Kidney (tissue), 13 donors: ENCODE measurements at regions not wholly inside any gene's neighbourhood (a gene's known extent, or its start where the extent isn't known, plus 50 kb on each side); places are given as distances from the start of the nearest gene placed in this dataset.

Experiments
- DNase-seq, 5 donors: peaks; one replicate each; pipeline ENCODE4 v3.0.0-alpha.2; 2013 to 2020
- FAIRE-seq: peaks from 2 replicates; lab custom pipeline; 2012; peaks lifted over from hg19 to GRCh38; lab: Jason Lieb, UNC
- H3K27ac ChIP-seq, 2 donors: one replicate each; pipeline ENCODE4 v1.7.0; 2013; ENCODE audit warnings: low read depth in 2 of 2, low read length in 2 of 2, inconsistent platforms in 1 of 2
- H3K27me3 ChIP-seq: one replicate; pipeline ENCODE4 v1.7.1; 2013; ENCODE audit warnings: low read length, inconsistent platforms; ENCODE audit not compliant: control insufficient read depth, insufficient read depth
- H3K36me3 ChIP-seq, 3 donors: one replicate each; pipeline versions ENCODE4 v1.7.0 to v1.7.1; 2013; ENCODE audit warnings: low read length in 3 of 3, control low read depth in 1 of 3, inconsistent platforms in 1 of 3; ENCODE audit not compliant: insufficient read depth in 3 of 3, control insufficient read depth in 2 of 3
- H3K4me1 ChIP-seq, 3 donors: one replicate each; pipeline versions ENCODE4 v1.7.0 to v1.7.1; 2013; ENCODE audit warnings: low read length in 3 of 3, inconsistent platforms in 1 of 3, low read depth in 1 of 3; ENCODE audit not compliant: control insufficient read depth in 2 of 3, insufficient read depth in 2 of 3
- H3K4me3 ChIP-seq, 3 donors: one replicate each; pipeline versions ENCODE4 v1.7.0 to v1.8.1; 2013; ENCODE audit warnings: low read length in 3 of 3, control low read depth in 1 of 3, inconsistent platforms in 1 of 3
- H3K9ac ChIP-seq, 3 donors: one replicate each; pipeline versions ENCODE4 v1.7.0 to v1.7.1; 2013; ENCODE audit warnings: low read length in 3 of 3, control low read depth in 1 of 3, inconsistent platforms in 1 of 3
- H3K9me3 ChIP-seq, 3 donors: one replicate each; pipeline versions ENCODE4 v1.7.0 to v1.7.1; 2013; ENCODE audit warnings: low read length in 3 of 3, control low read depth in 1 of 3, inconsistent platforms in 1 of 3; ENCODE audit not compliant: control insufficient read depth in 2 of 3, insufficient read depth in 1 of 3
- CTCF ChIP-seq: IDR thresholded peaks from 3 replicates; pipeline ENCODE4 v1.5.1; 2012; ENCODE audit warnings: mild to moderate bottlenecking, moderate library complexity, borderline replicate concordance; ENCODE audit not compliant: insufficient read depth; ENCODE audit errors: extremely low read depth
- intact Hi-C: fragments of 100-400 bp; cut with DNase I; formaldehyde crosslinking; loops from one replicate; pipeline ENCODE4 v1.11.1; 2022
- donor health status: control.
- donor health status: control.
- donor health status: control.
- donor health status: control.
- donor health status: control.
- donor health status: DM: yes; HTN: yes; CAD: no.
- donor health status: Normal renal cell carcinoma (clear cell type).

- FAIRE-seq (no peak), DNase-seq (no peak)
- H3K4me1 ChIP-seq, result no peaks in the 10 kb centered on the region
- H3K36me3 ChIP-seq, result no peaks in the 10 kb centered on the region
- intact Hi-C loops, result no loop called here
- no peaks in the 10 kb centered on the region for H3K9me3 ChIP-seq
- no peaks in the 10 kb centered on the region for H3K27me3 ChIP-seq
- H3K9ac ChIP-seq, result no peak overlapping the region
- H3K27ac ChIP-seq, result no peak overlapping the region
- no peak overlapping the region for H3K4me3 ChIP-seq
- TF ChIP-seq CTCF, result no peak
These were observed 1551.9 kb downstream of the EFNB2 start for GRCh38 chr13:104983601-104984000.

GRCh38 chr13:104980586-104980985 lies 1554.9 kb downstream of the EFNB2 start:
- Histone ChIP-seq H3K27ac (no peak overlapping the region), H3K36me3 (no peaks in the 10 kb centered on the region), H3K9me3 (no peaks in the 10 kb centered on the region), H3K4me3 (no peak overlapping the region), H3K4me1 (no peaks in the 10 kb centered on the region), H3K27me3 (no peaks in the 10 kb centered on the region), H3K9ac (no peak overlapping the region)
- no peak for FAIRE-seq
- no peak for TF ChIP-seq CTCF
- no peak for DNase-seq
- intact Hi-C loops, result no loop called here

- Histone ChIP-seq H3K9ac (no peak overlapping the region), H3K27ac (no peak overlapping the region), H3K9me3 (no peaks in the 10 kb centered on the region), H3K27me3 (no peaks in the 10 kb centered on the region), H3K36me3 (no peaks in the 10 kb centered on the region), H3K4me1 (no peaks in the 10 kb centered on the region), H3K4me3 (no peak overlapping the region)
- no peak for TF ChIP-seq CTCF
- DNase-seq (no peak), FAIRE-seq (no peak)
- intact Hi-C loops, result no loop called here
These were observed 1556.0 kb downstream of the EFNB2 start for GRCh38 chr13:104979281-104980030.
